ENCODE measurements at regions not wholly inside any gene's neighbourhood (a gene's known extent, or its start where the extent isn't known, plus 50 kb on each side); places are given as distances from the start of the nearest gene placed in this dataset.

DNA sequence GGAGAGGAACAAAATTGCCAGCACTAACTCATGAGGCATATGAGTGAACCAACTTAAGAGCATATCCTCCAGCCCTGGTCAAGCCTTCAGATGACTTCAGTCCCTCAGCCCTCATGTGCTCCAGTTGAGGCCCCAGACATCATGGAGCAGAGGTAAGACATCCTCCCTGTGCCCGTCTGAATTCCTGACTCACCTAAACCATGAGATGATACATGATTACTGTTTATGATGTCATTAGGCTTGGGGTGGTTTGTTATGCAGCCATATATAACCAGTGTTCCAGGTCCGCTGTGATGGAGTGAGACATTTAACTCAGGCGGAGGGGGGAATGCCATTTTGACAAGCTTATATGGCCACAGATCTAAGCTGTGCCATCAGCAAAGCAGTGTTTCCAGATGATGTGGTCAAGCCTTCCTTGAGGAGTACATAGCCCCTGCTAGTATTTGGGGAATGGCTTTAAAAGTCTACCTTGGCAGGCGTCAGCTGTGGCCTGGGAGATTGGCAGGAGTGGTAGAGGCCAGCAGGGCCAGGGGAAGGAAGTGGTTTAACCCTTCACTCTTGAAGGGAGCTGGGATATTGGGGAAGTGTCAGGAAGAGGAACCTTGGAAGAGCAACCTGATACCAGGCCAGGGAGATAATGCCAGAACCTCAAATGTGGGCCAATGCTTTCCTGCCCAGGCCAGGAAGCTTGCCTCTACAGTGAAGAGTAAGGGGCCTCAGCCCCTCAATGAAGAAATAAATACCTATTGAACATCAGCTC, 343.0 kb upstream of the PODXL start:
- Mint-ChIP-seq H3K36me3 (no peaks in the 10 kb centered on the region), H3K4me3 (no peak overlapping the region), H3K4me1 (peaks cover 0 to 5% of the 10 kb centered on the region in 2 donors), H3K27ac (no peak overlapping the region), H3K9me3 (peaks cover 0 to 9% of the 10 kb centered on the region in 2 donors), H3K27me3 (ENCODE audit: low read depth in 2 of 2) (peaks cover 8 to 23% of the 10 kb centered on the region in 2 donors)
- WGBS (ENCODE audit: insufficient coverage) = 71% methylated on average over 3 of the region's 4 CpGs
- ATAC-seq (no peak), DNase-seq (no peak)
- TF ChIP-seq, protein P1, sequence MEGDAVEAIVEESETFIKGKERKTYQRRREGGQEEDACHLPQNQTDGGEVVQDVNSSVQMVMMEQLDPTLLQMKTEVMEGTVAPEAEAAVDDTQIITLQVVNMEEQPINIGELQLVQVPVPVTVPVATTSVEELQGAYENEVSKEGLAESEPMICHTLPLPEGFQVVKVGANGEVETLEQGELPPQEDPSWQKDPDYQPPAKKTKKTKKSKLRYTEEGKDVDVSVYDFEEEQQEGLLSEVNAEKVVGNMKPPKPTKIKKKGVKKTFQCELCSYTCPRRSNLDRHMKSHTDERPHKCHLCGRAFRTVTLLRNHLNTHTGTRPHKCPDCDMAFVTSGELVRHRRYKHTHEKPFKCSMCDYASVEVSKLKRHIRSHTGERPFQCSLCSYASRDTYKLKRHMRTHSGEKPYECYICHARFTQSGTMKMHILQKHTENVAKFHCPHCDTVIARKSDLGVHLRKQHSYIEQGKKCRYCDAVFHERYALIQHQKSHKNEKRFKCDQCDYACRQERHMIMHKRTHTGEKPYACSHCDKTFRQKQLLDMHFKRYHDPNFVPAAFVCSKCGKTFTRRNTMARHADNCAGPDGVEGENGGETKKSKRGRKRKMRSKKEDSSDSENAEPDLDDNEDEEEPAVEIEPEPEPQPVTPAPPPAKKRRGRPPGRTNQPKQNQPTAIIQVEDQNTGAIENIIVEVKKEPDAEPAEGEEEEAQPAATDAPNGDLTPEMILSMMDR (IDR thresholded peaks at IDR 0.05) = no peak
- intact Hi-C loops (cut with micrococcal nuclease) = no loop called here
- no peaks in the 10 kb centered on the region for H3K27me3 ChIP-seq (ENCODE audit: control insufficient read depth, insufficient read depth, low read length)
- no peaks in the 10 kb centered on the region for H3K9me3 ChIP-seq (ENCODE audit: control insufficient read depth, insufficient read depth, low read length)
- H3K27ac ChIP-seq (ENCODE audit: low read length) = no peak overlapping the region
- no peaks in the 10 kb centered on the region for H3K4me1 ChIP-seq (ENCODE audit: control insufficient read depth, insufficient read depth, low read length)
- no peak overlapping the region for H3K4me3 ChIP-seq (ENCODE audit: low read length)
- H3K36me3 ChIP-seq (ENCODE audit: control insufficient read depth, insufficient read depth, low read length) = no peaks in the 10 kb centered on the region

DNA sequence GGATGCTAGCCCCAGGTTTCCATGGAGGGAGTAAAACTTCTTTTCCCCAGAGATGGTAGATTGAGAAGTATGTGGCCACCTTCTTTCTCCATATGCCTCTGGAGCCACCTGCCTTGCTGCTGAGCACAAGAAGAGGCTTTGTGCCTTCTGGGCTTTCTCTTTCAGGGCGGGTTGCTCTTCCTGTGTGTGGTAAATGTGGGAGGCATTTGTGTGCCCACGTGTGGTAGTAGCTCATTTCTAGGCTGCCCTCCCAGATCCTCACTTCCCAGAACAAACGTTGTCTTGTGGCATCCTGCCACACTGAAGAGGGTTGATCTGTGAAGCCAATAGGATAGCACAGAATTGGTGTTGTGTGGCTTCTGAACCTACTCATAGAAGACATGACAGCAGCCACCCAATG, 342.0 kb upstream of the PODXL start:
- Histone ChIP-seq H3K27ac (ENCODE audit: low read length) (no peak overlapping the region), H3K4me3 (ENCODE audit: low read length) (no peak overlapping the region), H3K27me3 (ENCODE audit: control insufficient read depth, insufficient read depth, low read length) (no peaks in the 10 kb centered on the region), H3K36me3 (ENCODE audit: control insufficient read depth, insufficient read depth, low read length) (no peaks in the 10 kb centered on the region), H3K9me3 (ENCODE audit: control insufficient read depth, insufficient read depth, low read length) (no peaks in the 10 kb centered on the region), H3K4me1 (ENCODE audit: control insufficient read depth, insufficient read depth, low read length) (no peaks in the 10 kb centered on the region)
- Mint-ChIP-seq H3K9me3 (peaks cover 0 to 4% of the 10 kb centered on the region in 2 donors), H3K27ac (no peak overlapping the region), H3K27me3 (ENCODE audit: low read depth in 2 of 2) (peaks cover 8 to 24% of the 10 kb centered on the region in 2 donors), H3K4me3 (no peak overlapping the region), H3K4me1 (peaks cover 0 to 5% of the 10 kb centered on the region in 2 donors), H3K36me3 (no peaks in the 10 kb centered on the region)
- ATAC-seq (no peak), DNase-seq (no peak)
- intact Hi-C loops (cut with micrococcal nuclease) = no loop called here
- 7% methylated on average over 2 of the region's 3 CpGs for WGBS (ENCODE audit: insufficient coverage)
- TF ChIP-seq, protein P1 (IDR thresholded peaks at IDR 0.05) = no peak

DNA sequence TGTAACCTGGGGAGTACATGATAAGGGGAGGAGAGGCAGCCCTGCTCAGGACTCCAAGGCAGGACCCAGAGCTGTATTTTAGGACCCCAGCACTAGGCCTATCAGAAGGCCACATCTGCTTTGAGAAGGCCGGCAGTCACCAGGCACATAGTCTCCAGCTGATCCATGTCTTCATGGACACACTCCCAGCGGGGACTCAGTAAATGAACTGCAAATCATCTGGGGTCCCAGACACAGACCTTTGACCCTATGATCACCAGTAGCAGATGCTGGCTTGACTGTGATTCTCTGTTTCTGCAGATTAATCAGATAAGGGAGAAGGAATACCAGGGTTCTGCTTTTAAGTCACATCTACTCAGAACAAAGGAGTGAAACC, 341.4 kb upstream of the PODXL start:
- no peak for DNase-seq
- Histone ChIP-seq H3K4me1 (ENCODE audit: control insufficient read depth, insufficient read depth, low read length) (no peaks in the 10 kb centered on the region), H3K4me3 (ENCODE audit: low read length) (no peak overlapping the region), H3K36me3 (ENCODE audit: control insufficient read depth, insufficient read depth, low read length) (no peaks in the 10 kb centered on the region), H3K9me3 (ENCODE audit: control insufficient read depth, insufficient read depth, low read length) (no peaks in the 10 kb centered on the region), H3K27ac (ENCODE audit: low read length) (no peak overlapping the region), H3K27me3 (ENCODE audit: control insufficient read depth, insufficient read depth, low read length) (no peaks in the 10 kb centered on the region)
- TF ChIP-seq, protein P1 (IDR thresholded peaks at IDR 0.05) = no peak
- H3K36me3 Mint-ChIP-seq = no peaks in the 10 kb centered on the region
- no peak overlapping the region for H3K4me3 Mint-ChIP-seq
- no peak for ATAC-seq
- H3K27me3 Mint-ChIP-seq (ENCODE audit: low read depth in 2 of 2) = peaks cover 8 to 24% of the 10 kb centered on the region in 2 donors
- no peak overlapping the region for H3K27ac Mint-ChIP-seq
- peaks cover 0 to 4% of the 10 kb centered on the region in 2 donors for H3K9me3 Mint-ChIP-seq
- H3K4me1 Mint-ChIP-seq = peaks cover 0 to 5% of the 10 kb centered on the region in 2 donors
- intact Hi-C loops (cut with micrococcal nuclease) = no loop called here
- 95% methylated on average over 2 of the region's 2 CpGs for WGBS (ENCODE audit: insufficient coverage)
